Prostate gland (tissue), 2 donors: ENCODE measurements at regions not wholly inside any gene's neighbourhood (a gene's known extent, or its start where the extent isn't known, plus 50 kb on each side); places are given as distances from the start of the nearest gene placed in this dataset.

ENCODE experiments used
- CTCF ChIP-seq, 4 experiments: fragments of 200-600 bp in 2 of 4; fragments of 450-650 bp in 2 of 4; sonication (generic) in 2 of 4; IDR thresholded peaks; 1 replicate in 3 of 4; 2 replicates in 1 of 4; pipeline ENCODE4 v1.5.1; 2016 to 2019; ENCODE audit warnings: antibody characterized with exemption in 4 of 4, mild to moderate bottlenecking in 2 of 4, moderate library complexity in 2 of 4
- POLR2A ChIP-seq: fragments of 450-650 bp; IDR thresholded peaks from one replicate; pipeline ENCODE4 v1.6.1; 2016; ENCODE audit warnings: antibody characterized with exemption, mild to moderate bottlenecking
- POLR2AphosphoS5 ChIP-seq: sonication (generic); formaldehyde crosslinking; IDR thresholded peaks from one replicate; pipeline ENCODE4 v1.6.1; 2017; ENCODE audit warnings: antibody characterized with exemption

GRCh38 chr17:33387406-33387805 lies 94.3 kb upstream of the ASIC2 start:
- no peak for TF ChIP-seq CTCF (IDR thresholded peaks at IDR 0.05)
- TF ChIP-seq POLR2A, result no peak
- TF ChIP-seq POLR2AphosphoS5, result no peak
